Activated T-cell treated with anti-CD3 and anti-CD28 coated beads, Interleukin-2, amount 50 U/mL, for 24 hours (primary cell): ENCODE measurements at regions not wholly inside any gene's neighbourhood (a gene's known extent, or its start where the extent isn't known, plus 50 kb on each side); places are given as distances from the start of the nearest gene placed in this dataset.
"Not testable (repeated sequence)": the region's sequence is repeated elsewhere in the genome, so short reads cannot be mapped to it uniquely, and the experiment has no call there.

Experiments
- DNase-seq: peaks from one replicate; pipeline ENCODE4 v3.0.0-alpha.2; 2020
- H3K27ac Mint-ChIP-seq: 2 replicates; pipeline ENCODE4 v1.8.0; 2020; ENCODE audit warnings: mild to moderate bottlenecking, mixed read lengths
- H3K27me3 Mint-ChIP-seq: 2 replicates; pipeline ENCODE4 v1.8.0; 2020; ENCODE audit warnings: mixed read lengths
- H3K36me3 Mint-ChIP-seq: 2 replicates; pipeline ENCODE4 v1.8.0; 2020; ENCODE audit warnings: low read depth, mixed read lengths
- H3K4me1 Mint-ChIP-seq: 2 replicates; pipeline ENCODE4 v1.8.0; 2020; ENCODE audit warnings: low read depth, mixed read lengths
- H3K4me3 Mint-ChIP-seq: 2 replicates; pipeline ENCODE4 v1.8.0; 2020; ENCODE audit warnings: mild to moderate bottlenecking, moderate library complexity, mixed read lengths
- H3K9me3 Mint-ChIP-seq: 2 replicates; pipeline ENCODE4 v1.8.0; 2020; ENCODE audit warnings: mixed read lengths

DNA sequence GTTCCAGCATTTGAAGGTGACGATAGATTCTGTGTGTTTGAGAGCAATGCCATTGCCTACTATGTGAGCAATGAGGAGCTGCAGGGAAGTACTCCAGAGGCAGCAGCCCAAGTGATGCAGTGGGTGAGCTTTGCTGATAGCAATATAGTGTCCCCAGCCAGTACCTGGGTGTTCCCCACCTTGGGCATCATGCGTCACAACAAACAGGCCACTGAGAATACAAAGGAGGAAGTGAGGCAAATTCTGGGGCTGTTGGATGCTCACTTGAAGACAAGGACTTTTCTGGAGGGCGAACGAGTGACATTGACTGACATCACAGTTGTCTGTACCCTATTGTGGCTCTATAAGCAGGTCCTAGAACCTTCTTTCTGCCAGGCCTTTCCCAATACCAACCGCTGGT lies 142.0 kb downstream of the PLS3 start:
- H3K4me1 Mint-ChIP-seq = no peaks in the 10 kb centered on the region
- no peak overlapping the region for H3K4me3 Mint-ChIP-seq
- H3K36me3 Mint-ChIP-seq = no peaks in the 10 kb centered on the region
- no peak overlapping the region for H3K27ac Mint-ChIP-seq
- H3K9me3 Mint-ChIP-seq = no peaks in the 10 kb centered on the region
- no peak for DNase-seq
- peaks cover 20% of the 10 kb centered on the region for H3K27me3 Mint-ChIP-seq

DNA sequence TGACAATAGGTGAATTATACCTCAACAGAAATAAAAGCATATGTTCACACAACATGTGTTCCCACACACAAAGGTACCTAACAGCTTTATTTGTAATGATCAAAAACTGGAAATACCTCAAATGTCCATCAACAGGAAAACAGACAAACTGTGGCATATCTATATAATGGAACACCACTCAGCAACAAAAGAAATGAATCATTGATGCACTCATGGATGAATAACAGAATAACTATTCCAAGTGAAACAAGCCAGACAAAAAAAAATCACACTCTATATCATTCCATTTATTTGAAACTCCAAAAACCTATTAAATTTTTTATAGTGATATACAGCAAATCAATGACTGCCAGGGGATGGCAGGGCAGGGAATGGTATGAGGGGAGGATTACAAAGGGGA lies 148.1 kb downstream of the PLS3 start:
- Mint-ChIP-seq H3K36me3 (no peaks in the 10 kb centered on the region), H3K4me3 (no peak overlapping the region), H3K27ac (no peak overlapping the region), H3K27me3 (peaks cover 30% of the 10 kb centered on the region), H3K4me1 (no peaks in the 10 kb centered on the region), H3K9me3 (no peaks in the 10 kb centered on the region)
- no peak for DNase-seq

DNA sequence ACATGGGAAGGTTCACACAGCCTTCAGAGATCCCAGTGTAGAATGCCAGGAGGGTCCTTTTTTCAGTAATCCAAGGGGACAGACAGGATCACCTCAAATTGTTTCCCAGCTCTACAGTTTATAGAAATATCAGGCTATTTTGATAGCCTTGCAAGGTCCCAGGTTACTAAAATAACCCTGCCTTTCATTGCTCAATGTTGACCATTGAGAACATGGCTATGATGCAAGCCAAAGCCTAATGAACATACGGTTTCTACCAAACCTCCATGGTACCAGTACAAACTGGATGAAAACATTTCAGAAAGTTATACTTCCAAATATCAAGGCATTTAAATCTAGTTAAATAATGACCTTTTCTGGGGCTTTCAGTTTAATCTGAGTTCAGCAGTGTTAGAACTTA lies 151.5 kb downstream of the PLS3 start:
- H3K4me1 Mint-ChIP-seq = no peaks in the 10 kb centered on the region
- H3K36me3 Mint-ChIP-seq = no peaks in the 10 kb centered on the region
- no peak overlapping the region for H3K4me3 Mint-ChIP-seq
- no peak for DNase-seq
- H3K27ac Mint-ChIP-seq = no peak overlapping the region
- H3K27me3 Mint-ChIP-seq = peaks cover 34% of the 10 kb centered on the region
- H3K9me3 Mint-ChIP-seq = no peaks in the 10 kb centered on the region

DNA sequence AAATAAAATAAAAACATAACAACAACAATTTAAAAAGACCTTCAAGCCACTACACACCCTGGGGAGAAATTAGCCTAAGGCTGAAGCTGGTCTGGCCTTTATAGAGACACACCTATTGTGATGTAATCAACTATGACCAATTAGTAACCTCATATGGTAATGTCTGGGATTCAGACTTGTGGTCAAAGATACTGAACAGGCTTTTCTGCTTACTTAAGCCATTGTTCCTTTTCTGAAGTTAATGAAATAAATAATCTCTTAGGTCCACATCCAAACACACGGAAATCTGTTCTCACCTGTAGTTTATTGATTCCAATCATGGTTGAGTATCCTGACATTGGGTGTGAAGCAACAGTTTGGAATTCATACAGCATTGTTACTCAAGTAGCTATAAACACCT lies 152.5 kb downstream of the PLS3 start:
- no peaks in the 10 kb centered on the region for H3K4me1 Mint-ChIP-seq
- DNase-seq = no peak
- H3K27me3 Mint-ChIP-seq = peaks cover 37% of the 10 kb centered on the region
- no peak overlapping the region for H3K27ac Mint-ChIP-seq
- H3K9me3 Mint-ChIP-seq = no peaks in the 10 kb centered on the region
- no peaks in the 10 kb centered on the region for H3K36me3 Mint-ChIP-seq
- H3K4me3 Mint-ChIP-seq = no peak overlapping the region

DNA sequence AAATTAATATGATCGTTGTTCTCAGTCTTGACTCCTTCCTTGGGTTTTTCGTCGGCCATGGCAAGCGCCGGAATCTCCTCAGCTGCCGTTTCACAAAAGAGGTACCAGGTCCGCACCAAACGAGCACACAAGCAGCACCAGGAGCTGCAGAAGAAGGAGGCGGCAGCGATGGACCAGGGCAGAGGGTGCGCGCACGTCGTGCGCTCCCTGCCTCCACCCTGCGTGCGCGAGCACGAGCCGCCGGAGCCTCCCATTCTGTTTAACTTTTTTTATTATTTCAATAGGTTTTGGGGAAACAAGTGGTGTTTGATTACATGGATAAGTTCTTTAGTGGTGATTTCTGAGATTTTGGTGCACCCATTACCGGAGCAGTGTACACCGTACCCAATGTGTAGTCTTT lies 158.2 kb downstream of the PLS3 start:
- H3K4me3 Mint-ChIP-seq = no peak overlapping the region
- H3K27ac Mint-ChIP-seq = no peak overlapping the region

DNA sequence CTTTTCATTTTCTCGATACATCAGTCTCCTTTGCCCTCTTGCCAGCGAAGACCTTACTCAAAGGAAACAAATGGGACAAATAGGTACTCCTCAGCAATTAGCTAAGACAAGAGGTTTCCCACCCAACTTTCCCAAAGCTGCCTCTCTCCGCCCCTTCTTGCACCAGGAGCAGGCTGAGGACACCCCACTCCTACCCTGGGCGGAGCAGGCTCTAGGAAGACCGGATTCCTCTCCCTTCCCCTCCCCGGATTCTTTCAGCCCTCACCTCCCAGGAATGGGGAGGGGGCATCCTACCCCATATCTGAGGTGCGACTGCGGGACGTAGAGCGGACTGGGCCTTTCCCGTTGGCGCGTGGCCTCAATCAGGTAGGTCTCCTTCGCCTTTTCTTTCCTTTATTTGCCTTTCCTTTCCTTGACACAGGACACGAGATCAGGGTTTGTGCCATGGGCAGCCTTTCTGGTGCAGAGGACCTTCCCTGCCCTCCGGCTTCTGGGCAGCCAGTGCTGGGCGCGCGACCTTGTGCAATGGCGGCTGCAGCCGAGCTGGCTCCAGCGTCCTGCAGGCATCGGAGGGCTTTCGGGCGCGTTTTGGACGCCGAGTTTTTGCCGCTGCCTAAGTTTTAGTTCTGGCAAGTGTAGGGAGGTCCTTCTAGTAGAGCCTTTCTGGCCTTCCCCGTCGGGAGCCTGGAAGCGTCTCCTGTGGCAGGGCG lies 161.9 kb downstream of the PLS3 start:
- not testable (repeated sequence) for H3K4me1 Mint-ChIP-seq, H3K9me3 Mint-ChIP-seq, DNase-seq, H3K4me3 Mint-ChIP-seq, H3K27ac Mint-ChIP-seq, H3K36me3 Mint-ChIP-seq
- H3K27me3 Mint-ChIP-seq = peaks cover 13% of the 10 kb centered on the region

More for the DNA sequence above, 158.2 kb downstream of the PLS3 start:
- H3K9me3 Mint-ChIP-seq = no peaks in the 10 kb centered on the region
- no peaks in the 10 kb centered on the region for H3K36me3 Mint-ChIP-seq
- no peak for DNase-seq
- peaks cover 24% of the 10 kb centered on the region for H3K27me3 Mint-ChIP-seq
- no peaks in the 10 kb centered on the region for H3K4me1 Mint-ChIP-seq

DNA sequence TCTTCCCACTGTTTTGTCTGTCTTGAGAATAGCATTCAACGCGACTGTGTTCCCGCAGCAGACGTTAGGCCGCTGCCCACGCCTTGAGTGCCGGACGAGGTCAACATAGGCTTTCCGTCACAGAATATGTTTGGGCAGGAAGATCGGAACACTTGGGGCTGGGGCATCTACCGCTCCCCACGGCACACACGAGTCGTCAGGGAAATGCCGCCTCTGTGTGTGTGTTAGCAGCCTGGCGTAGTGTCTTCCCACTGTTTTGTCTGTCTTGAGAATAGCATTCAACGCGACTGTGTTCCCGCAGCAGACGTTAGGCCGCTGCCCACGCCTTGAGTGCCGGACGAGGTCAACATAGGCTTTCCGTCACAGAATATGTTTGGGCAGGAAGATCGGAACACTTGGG lies 164.4 kb downstream of the PLS3 start:
- H3K9me3 Mint-ChIP-seq, H3K4me3 Mint-ChIP-seq, H3K27ac Mint-ChIP-seq, DNase-seq, H3K36me3 Mint-ChIP-seq, H3K27me3 Mint-ChIP-seq, H3K4me1 Mint-ChIP-seq: not testable (repeated sequence)

DNA sequence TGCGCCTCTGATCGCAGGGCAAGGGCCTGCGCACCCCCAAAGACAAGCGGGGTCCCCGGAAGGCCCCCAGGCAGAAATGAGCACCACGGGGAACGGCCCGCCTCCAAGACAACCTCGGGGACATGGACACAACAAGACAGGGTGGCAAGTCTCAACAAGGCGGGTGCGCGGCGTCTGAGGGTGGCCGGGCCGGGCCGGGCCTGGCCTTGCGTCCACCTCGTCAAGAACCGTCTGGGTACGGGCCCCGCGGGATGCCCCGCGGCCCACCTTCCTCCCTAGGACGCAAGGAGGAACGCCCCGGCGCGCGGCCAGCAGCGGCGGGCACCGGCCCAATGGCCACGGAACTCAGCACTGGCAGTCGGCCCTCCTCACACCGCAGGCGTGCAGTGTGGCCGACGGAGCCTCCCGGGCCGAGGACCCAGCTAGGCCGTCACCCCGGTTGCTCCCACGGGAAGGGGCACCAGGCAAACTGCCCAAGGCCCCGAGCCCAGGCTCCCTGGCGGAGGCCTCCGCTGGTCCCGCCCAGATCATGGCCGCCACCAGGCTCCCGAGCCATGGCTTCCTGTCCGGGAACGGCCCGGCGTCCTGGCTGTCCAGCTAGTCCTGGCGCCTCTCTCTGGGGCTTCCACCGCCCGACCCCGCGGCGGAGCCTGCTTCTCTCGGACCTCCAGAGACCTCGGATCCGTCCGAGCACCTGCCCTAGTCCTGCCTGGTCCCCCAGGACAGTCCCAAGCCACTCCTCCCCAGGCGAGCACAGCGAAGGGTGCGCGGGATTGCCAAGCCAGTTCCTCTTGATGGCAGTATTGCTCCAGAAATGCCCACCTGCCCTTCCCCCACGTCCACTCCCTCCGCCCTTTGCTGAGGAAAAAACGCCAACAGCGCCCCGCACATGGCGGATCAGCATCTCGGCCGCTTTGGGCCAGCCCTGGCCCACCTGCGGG lies 167.1 kb downstream of the PLS3 start:
- H3K4me1 Mint-ChIP-seq = not testable (repeated sequence)
- DNase-seq = peak; percentile 80

DNA sequence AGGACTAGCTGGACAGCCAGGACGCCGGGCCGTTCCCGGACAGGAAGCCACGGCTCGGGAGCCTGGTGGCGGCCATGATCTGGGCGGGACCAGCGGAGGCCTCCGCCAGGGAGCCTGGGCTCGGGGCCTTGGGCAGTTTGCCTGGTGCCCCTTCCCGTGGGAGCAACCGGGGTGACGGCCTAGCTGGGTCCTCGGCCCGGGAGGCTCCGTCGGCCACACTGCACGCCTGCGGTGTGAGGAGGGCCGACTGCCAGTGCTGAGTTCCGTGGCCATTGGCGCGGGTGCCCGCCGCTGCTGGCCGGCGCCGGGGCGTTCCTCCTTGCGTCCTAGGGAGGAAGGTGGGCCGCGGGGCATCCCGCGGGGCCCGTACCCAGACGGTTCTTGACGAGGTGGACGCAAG lies 171.6 kb downstream of the PLS3 start:
- not testable (repeated sequence) for H3K36me3 Mint-ChIP-seq, H3K27me3 Mint-ChIP-seq, H3K9me3 Mint-ChIP-seq

More for the DNA sequence above, 167.1 kb downstream of the PLS3 start:
- H3K4me3 Mint-ChIP-seq, H3K9me3 Mint-ChIP-seq, H3K36me3 Mint-ChIP-seq, H3K27me3 Mint-ChIP-seq, H3K27ac Mint-ChIP-seq: not testable (repeated sequence)

DNA sequence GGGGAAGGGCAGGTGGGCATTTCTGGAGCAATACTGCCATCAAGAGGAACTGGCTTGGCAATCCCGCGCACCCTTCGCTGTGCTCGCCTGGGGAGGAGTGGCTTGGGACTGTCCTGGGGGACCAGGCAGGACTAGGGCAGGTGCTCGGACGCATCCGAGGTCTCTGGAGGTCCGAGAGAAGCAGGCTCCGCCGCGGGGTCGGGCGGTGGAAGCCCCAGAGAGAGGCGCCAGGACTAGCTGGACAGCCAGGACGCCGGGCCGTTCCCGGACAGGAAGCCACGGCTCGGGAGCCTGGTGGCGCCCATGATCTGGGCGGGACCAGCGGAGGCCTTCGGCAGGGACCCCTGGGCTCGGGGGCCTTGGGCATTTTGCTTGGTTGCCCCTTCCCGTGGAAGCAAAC lies 174.3 kb downstream of the PLS3 start:
- not testable (repeated sequence) for H3K27ac Mint-ChIP-seq, H3K36me3 Mint-ChIP-seq, H3K4me3 Mint-ChIP-seq, H3K4me1 Mint-ChIP-seq, H3K9me3 Mint-ChIP-seq, H3K27me3 Mint-ChIP-seq, DNase-seq

More for the DNA sequence above, 171.6 kb downstream of the PLS3 start:
- not testable (repeated sequence) for H3K4me1 Mint-ChIP-seq, H3K27ac Mint-ChIP-seq, DNase-seq, H3K4me3 Mint-ChIP-seq
